HG03108 (cell line): ENCODE measurements at regions not wholly inside any gene's neighbourhood (a gene's known extent, or its start where the extent isn't known, plus 50 kb on each side); places are given as distances from the start of the nearest gene placed in this dataset.
A peak's percentile ranks its signal among the peaks of the same experiment; 100 is the strongest.
"Not testable (repeated sequence)": the region's sequence is repeated elsewhere in the genome, so short reads cannot be mapped to it uniquely, and the experiment has no call there.

Source experiments
- ATAC-seq: cut with Tn5 transposase; IDR thresholded peaks from one replicate; pipeline ENCODE4 v1.9.1; 2021; ENCODE audit warnings: moderate library complexity; ENCODE audit not compliant: unreplicated experiment

- ATAC-seq = no peak
Measured at GRCh38 chr18:22789600-22789999, 143.5 kb upstream of the RBBP8 start.

DNA sequence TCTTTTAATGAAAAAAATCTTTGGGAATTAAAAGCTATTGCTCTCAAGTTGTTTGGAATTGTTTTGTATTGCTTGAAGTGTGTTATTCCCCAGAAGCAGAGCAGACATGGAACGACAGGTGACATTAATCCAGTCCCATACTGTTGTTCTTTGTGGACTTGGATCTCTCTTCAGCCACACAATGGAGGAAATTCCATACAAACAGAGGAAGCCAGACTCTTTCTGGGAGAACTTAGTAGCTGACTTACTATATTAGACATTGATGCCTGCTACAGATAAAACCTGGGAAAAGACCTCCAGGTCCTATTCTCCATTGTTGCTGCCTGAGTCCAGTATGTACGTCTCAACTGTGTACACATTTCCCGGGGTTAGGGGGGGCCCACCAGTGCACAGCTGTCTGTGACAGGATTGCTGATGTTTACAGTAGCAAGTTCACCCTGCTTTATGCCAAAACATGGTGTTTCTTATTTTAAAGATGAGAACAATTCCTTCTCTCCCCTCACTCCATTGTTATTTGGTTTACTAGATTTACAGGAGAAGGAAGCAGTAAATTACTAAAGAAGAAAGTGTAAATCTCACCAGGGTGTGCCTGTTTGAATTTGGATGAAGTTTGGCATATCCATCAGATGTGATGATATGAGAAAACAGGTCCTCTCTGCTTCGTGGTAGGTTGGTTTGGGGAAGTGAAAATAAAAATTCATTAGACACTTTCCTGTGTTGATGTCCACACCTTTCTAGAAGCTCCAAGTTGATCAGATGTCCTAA is 142.4 kb upstream of the RBBP8 start:
- no peak for ATAC-seq

- no peak for ATAC-seq
Measured at GRCh38 chr18:22791310-22791610, 141.9 kb upstream of the RBBP8 start.

DNA sequence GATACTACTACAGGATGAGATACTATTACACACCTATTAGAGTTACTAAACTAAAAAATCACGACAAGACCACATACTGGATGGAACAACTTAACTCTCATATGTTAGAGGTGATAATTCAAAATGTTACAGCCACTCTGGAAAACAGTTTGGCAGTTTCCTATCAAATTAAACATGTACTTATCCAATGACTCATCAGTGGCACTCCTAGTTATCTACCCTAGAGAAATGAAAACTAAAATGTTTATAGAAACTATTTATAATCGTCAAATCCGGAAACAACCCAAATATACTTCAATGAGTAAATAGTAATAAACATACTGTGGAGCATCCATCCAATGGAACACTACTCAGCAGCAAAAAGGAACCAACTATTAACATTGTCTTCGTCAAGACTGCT is 137.0 kb upstream of the RBBP8 start:
- no peak for ATAC-seq

DNA sequence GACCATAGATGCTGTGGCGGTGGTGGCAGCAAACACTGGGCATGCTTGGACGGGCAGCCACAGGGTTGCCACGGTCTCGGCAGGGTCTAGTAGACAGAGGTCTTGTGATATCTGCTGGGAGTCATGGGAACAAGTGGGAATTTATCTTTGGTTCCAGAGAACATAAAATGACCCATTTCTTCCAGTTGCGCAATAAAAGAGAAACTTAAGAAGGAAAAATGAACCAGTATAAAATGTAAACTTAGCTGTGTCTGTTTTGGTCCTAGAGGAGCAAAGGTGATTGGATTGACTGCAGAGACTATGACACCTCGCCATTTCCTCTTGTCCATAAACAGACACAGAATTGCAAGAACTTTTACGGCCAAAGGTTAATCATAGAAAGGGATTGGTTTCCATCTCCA is 132.6 kb upstream of the RBBP8 start:
- ATAC-seq = no peak

- ATAC-seq = no peak
Measured at GRCh38 chr18:22813648-22814328, 119.3 kb upstream of the RBBP8 start.

- ATAC-seq = no peak
Measured at GRCh38 chr18:22814329-22814703, 118.8 kb upstream of the RBBP8 start.

DNA sequence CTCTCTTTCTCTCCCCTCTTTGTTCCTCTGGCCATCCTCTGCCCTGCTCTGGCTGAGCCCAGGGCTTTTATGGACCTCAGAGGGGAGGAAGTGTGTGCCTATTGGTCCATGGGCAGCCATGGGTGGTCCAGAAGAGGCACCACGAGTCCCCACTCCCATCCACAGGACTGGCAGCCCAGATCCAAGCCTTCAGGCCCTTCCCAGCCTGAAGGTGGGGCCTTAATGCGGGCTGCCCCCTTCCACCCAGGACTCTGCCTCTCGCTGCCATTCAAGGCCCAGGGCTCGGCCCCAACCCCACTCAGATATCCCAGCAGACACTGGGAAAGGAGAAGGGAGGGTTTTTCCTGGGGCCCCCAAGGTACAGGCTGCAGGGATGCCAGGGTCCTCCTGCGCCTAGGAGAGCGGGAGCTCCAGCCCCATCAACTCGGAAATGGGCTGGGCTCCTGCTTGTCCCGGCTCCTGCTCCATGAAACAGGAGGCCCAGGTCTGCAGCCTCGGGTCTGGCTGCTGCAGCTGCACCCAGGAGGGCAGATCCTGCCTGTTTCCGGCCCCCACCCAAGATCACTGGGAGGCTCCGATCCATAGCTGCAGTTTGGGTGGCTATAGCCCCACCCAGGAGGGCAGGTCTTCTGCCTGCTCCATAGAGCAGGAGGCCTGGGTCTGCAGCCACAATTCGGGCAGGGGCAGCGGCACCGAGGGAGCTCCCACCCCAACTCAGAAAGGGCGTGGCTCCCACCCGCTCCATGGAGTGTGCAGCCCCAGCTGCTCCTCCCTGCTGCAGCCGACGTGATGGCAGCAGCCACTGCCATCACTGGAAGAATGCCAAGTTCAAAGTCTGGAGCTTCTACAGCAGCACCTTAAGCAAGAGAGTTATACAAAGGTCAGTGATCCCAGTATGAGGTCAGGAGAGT is 116.6 kb upstream of the RBBP8 start:
- ATAC-seq = no peak

DNA sequence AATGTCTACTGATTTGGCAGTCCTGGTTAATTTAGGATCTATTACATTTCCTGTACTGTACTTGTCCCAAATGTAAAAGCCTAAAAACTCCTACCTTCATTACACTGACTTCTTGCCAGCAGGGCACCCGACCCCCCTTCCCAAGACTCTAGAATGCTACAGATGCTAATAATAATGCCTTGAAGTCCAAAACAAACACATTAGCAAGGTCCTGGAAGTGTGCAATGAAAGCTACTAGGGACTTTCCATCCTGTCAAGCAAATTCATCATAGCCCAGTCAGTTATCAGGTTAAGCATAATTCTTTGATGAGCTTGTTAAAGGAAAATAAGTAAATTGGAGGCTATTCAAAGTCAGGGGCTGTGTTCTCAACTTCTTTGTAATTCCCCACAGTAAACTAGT is 115.3 kb upstream of the RBBP8 start:
- no peak for ATAC-seq

- no peak for ATAC-seq
Measured at GRCh38 chr18:22822024-22822423, 111.1 kb upstream of the RBBP8 start.

DNA sequence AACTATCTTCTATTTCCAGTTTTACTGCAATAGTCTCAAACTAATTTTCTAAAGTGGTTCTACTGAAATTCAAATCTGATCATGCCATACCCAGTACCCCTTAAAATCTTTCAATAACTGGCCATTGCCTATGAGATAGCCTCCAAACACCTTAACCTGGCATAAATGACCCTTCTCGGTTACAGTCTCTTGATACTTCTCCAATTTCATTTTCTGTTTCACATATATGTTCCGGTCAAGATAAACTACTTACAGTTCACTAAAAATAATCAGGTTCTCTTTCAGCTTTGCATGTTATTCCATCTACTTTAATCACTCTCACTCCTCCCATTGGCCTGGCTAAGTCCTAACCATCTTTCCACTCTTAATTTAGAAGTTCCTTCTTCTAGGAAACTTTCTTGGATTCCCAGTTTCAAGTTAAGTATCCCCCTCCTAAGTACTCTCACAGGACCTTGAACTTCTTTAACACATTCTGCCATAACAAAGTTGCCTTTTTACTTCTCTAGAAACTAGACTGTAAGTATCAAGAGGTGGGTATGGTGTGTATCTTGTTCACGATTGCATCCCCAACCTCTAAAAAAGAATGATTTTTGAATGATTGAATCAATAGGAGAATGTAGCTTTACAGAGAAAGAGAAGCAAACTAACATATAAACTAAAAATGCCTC is 110.2 kb upstream of the RBBP8 start:
- peak; percentile 86 for ATAC-seq

DNA sequence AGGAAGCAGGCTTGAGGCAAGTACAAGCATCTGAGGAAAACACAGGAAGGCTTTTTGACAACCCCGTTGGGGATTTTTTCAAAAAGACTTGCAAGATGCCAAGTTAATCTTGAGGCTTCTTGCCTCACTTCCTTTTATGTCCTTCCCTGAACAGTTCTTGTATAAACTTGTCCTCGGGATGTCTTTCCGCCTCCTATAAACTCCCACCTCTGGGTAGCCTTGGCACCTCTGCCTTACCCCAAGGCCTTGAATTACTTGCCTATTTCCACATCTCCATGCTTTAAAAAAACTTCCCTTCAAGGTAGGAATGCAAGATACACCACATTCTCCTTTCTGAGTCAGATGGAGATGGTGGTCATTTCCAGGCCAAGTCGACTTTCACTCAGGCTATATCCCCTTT is 106.4 kb upstream of the RBBP8 start:
- ATAC-seq = no peak

- ATAC-seq = no peak
Measured at GRCh38 chr18:22827216-22827615, 105.9 kb upstream of the RBBP8 start.

DNA sequence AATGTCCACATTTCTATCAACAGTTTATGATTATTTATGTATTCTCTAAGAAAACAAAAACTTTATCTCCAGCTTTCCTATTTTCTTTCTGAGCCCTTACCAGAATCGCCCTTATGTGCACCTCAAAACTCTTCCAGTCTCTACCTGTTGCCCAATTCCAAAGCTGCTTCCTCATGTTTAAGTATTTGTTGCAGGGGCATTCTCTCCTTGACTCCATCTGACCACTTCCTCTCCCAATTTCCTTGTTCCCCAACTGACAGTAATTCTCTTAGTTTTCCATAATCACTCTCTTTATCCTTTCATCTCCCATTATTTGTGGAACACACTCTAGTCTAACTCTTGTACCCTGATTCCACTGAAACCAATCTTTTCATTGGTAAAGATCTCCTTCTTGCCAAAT is 105.4 kb upstream of the RBBP8 start:
- ATAC-seq = no peak

DNA sequence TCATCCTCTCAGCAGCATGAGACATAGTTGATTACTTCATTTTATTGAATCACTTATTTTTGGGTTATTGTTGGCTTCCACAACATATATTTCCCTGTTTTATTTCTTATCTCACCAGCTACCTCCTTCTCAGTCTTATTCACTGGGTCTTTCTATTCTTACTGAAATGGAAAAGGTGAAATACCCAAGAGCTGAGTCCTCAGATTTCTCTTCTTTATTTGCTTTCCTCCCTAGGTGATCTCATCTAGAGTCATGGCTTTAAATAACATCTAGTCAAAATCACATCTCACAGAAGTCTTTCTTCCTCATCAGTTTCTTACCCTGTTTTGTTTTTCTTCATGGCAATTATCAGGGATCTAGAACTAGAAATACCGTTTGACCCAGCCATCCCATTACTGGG is 105.0 kb upstream of the RBBP8 start:
- ATAC-seq = no peak

GRCh38 chr18:22828583-22828982 is 104.5 kb upstream of the RBBP8 start:
- ATAC-seq = not testable (repeated sequence)

DNA sequence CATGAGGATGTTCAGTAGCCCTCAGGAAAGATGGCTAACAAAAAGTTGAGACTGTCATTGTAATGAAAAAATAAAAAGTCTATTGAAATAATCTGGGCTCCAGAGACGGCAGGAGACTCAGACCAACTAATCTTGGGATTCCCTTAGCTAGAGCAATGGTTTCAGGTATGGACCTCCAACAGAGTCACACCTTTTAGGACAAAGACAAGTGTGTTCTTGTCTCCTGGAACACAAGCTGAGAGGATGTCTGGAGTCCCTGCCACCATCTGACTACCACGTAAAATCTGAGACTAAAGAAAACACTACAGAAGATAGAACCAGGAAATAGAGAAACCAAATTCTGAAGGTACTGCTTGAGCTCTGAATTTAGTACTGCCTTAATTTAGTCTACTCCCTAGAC is 103.3 kb upstream of the RBBP8 start:
- no peak for ATAC-seq

GRCh38 chr18:22830511-22830910 is 102.6 kb upstream of the RBBP8 start:
- no peak for ATAC-seq

GRCh38 chr18:22831441-22831904 is 101.7 kb upstream of the RBBP8 start:
- ATAC-seq = peak; percentile 82

DNA sequence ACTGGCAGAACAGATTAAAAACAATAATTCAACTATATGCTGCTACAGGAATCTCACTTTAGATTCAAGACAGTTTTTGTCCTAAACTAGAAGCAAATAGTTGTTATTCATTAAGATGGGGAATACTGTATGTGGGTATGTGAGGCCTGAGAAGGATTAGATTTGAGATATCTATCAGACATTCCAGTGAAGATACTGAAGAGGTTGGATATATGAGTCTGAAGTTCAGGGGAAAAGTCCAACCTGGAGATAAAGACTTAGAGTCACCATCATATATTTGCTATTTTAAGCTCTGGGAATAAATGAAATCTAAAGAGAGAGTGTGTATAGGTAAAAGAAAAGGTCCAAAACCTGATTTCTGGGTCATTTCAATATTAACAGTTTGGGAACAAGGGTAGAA is 96.2 kb upstream of the RBBP8 start:
- ATAC-seq = no peak

GRCh38 chr18:22838221-22838620 is 94.9 kb upstream of the RBBP8 start:
- ATAC-seq = no peak
